AG10803 (cell line): ENCODE measurements at regions not wholly inside any gene's neighbourhood (a gene's known extent, or its start where the extent isn't known, plus 50 kb on each side); places are given as distances from the start of the nearest gene placed in this dataset.
"Not testable (repeated sequence)": the region's sequence is repeated elsewhere in the genome, so short reads cannot be mapped to it uniquely, and the experiment has no call there.

Experiments
- DNase-seq: peaks from one replicate; pipeline ENCODE4 v3.0.0; 2010; ENCODE audit warnings: low read depth
- H3K4me3 ChIP-seq: 2 replicates; pipeline ENCODE4 v1.5.1; 2011; ENCODE audit warnings: mild to moderate bottlenecking, low read length, control low read depth
- TF ChIP-seq, protein P1 (sequence below): conservative IDR thresholded peaks from 2 replicates; pipeline ENCODE4 v1.5.1; 2011; ENCODE audit warnings: mild to moderate bottlenecking, low read length, control low read depth, inconsistent platforms

DNA sequence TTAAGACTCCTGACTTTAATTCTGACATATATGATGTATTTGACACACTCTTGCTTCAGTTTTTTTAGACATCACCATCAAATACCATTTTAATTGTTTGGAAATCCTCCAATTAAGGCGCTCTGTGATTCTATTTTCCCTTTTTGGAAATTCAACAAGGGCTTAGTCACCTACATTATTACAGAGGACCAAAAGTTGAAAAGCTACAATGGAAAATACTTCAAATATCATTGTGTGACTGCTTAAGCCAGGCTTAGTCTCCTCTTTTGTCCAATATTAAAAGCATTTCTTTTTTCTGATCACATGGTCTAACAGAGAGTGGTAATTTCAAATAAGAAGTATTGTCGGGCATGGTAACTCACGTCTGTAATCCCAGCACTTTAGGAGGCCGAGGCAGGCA lies 160.3 kb downstream of the CEMIP2 start:
- H3K4me3 ChIP-seq = no peak overlapping the region
- no peak for DNase-seq
- TF ChIP-seq, protein P1, sequence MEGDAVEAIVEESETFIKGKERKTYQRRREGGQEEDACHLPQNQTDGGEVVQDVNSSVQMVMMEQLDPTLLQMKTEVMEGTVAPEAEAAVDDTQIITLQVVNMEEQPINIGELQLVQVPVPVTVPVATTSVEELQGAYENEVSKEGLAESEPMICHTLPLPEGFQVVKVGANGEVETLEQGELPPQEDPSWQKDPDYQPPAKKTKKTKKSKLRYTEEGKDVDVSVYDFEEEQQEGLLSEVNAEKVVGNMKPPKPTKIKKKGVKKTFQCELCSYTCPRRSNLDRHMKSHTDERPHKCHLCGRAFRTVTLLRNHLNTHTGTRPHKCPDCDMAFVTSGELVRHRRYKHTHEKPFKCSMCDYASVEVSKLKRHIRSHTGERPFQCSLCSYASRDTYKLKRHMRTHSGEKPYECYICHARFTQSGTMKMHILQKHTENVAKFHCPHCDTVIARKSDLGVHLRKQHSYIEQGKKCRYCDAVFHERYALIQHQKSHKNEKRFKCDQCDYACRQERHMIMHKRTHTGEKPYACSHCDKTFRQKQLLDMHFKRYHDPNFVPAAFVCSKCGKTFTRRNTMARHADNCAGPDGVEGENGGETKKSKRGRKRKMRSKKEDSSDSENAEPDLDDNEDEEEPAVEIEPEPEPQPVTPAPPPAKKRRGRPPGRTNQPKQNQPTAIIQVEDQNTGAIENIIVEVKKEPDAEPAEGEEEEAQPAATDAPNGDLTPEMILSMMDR = no peak

DNA sequence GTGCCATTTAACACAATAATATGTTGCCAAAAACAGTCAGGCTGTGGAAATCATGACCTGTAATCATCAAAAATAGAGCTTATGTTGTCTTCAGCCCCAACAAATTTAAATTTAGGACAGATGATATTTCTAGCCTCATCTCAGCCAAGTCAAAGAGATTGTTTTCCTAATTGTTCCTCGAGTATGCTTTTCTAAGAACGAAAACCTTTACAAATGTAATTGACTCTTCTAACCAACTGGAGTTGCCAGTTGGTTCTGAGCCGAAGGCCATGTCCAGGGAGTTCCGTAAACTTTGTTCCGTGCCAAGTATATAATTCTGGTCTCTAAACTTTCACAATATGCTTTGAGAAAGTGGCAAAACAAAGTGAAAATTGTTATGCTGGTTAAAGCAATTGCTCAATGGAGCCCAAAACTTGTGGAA lies 160.8 kb downstream of the CEMIP2 start:
- TF ChIP-seq, protein P1 = no peak
- peak; percentile 49 for DNase-seq
- no peak overlapping the region for H3K4me3 ChIP-seq

DNA sequence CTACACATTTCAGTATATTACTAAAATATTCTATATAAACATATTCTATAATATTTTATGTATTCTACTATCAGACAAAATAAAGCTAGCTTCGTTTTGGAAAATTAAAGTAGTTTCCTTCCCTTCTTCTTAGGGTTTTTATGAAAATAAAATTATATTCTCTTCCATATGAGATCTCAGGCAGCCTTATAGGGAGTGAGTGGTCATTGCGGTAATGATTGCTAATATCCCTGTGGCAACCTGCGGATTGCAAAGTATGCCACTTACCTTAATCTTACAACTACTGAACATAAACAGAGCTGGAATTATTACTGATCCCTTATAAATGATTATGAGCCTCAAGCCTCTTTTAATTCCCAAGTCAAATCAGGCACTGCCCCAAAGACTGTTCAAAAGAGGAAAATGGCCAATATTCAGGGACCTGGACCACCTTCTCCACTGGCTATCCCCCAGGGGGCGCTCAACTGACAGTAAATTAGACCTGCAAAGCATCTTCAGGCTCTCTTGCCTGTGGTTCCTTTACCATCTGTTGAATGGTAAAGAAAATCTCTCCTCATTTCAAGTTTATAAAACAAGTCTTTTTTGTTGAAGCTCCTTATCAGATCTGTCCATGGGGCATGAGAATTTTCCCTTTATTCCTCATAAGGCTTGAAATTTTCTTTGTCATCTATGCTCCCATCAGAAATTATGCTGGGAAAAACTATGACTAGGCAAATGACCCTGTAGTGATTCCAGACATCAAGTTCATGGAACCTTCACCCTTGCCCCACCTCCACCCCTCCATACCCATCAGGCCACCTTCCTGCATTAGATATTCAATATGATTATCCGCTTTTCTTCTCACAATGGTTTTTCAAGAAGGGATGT lies 163.9 kb downstream of the CEMIP2 start:
- peak; percentile 69 for DNase-seq
- no peak overlapping the region for H3K4me3 ChIP-seq
- TF ChIP-seq, protein P1 = peak; percentile 91

DNA sequence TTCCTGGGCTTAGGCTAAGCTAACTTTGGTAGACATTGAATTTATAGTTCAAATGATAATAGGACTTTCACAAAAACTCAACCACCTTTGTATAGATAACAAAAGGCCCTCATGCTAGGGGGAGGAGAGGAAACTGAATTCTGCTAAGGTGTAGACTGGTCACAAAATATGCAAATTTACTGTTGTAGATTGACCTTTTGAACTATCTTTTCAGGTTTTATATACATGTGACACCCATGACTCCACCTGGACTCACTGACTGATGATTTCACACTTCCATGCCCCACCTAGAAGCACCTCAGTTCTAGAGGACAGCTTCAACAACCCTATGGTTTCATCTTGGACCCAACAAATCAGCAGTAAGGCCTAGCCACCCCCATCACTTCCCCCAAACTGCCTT lies 165.7 kb downstream of the CEMIP2 start:
- TF ChIP-seq, protein P1 = no peak
- H3K4me3 ChIP-seq = no peak overlapping the region
- DNase-seq = no peak

DNA sequence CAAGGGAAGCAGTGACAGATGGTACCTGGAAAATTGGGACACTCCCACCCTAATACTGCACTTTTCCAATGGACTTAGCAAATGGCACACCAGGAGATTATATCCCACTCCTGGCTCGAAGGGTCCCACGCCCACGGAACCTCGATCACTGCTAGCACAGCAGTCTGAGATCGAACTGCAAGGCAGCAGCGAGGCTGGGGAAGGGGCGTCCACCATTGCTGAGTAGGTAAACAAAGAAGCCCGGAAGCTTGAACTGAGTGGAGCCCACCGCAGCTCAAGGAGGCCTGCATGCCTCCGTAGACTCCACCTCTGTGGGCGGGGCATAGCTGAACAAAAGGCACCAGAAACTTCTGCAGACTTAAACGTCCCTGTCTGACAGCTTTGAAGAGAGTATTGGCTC lies 172.6 kb downstream of the CEMIP2 start:
- not testable (repeated sequence) for DNase-seq

DNA sequence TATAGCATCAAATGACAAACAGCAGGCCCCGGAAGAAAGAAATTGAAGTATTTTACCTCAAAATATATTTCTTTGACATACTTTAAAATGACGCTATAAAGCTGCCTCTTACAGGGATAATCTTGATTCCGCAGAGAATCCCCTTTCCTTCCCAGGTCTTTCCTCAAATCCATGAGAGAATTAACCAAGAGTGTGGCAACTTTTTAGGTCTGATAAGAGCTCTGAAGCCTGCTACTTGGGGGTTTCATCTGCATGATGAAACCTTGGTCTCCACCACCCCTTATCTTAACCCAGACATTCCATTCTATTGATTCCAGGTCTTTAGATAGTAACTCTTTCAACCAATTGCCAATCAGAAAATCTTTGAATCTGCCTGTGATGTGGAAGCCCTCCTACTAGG lies 173.8 kb downstream of the CEMIP2 start:
- H3K4me3 ChIP-seq = no peak overlapping the region
- TF ChIP-seq, protein P1 = no peak
- no peak for DNase-seq

More for the DNA sequence above, 172.6 kb downstream of the CEMIP2 start:
- H3K4me3 ChIP-seq = not testable (repeated sequence)

DNA sequence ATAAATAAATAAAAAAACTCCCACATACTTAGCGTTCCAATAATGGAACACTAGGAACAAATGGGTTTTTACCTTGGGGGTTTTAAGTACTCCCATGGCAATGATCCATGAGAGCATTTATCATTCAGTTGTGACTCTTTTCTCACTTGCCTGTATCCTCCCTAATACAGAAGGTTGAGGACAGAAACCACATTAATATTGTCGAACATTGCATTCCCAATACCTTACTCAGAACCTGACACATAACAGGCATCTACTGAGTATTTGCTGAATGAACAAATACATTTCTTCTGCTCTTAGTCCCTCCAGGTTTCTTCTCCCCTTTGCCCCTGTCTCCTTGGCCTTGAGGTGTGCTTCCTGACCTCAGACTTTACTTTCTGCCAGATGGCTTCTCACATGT lies 175.9 kb downstream of the CEMIP2 start:
- peak; percentile 8 for DNase-seq
- TF ChIP-seq, protein P1 = no peak

DNA sequence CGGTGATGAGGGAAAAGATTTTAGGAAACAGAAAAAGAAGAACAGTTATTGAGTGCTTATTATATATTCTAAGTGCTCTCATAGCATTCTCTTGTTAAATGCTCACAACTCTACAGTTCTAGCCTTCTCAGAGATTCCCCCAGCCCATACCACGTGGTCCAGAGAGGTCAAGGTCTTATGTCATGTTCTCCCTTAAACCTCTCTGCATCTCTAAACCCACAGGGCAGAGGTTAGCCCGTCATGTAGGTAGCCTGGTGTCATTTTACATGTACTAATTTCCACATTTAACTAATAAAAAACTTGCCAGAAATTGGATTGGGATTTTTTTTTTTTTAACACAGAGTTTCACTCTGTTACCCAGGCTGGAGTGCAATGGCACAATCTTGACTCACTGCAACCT lies 178.0 kb downstream of the CEMIP2 start:
- H3K4me3 ChIP-seq = no peak overlapping the region
- TF ChIP-seq, protein P1 = no peak
- no peak for DNase-seq

More for the DNA sequence above, 175.9 kb downstream of the CEMIP2 start:
- no peak overlapping the region for H3K4me3 ChIP-seq
